ENCODE measurements at regions not wholly inside any gene's neighbourhood (a gene's known extent, or its start where the extent isn't known, plus 50 kb on each side); places are given as distances from the start of the nearest gene placed in this dataset.
"Not testable (repeated sequence)": the region's sequence is repeated elsewhere in the genome, so short reads cannot be mapped to it uniquely, and the experiment has no call there.

GRCh38 chr5:92265804-92266203 is 882.7 kb upstream of the ARRDC3 start:
- no peak for DNase-seq (ENCODE audit: low read depth, low spot score)
- H3K4me3 ChIP-seq (ENCODE audit: low read depth, low read length): no peak overlapping the region
- in situ Hi-C loops (cut with HindIII; ENCODE audit: low sequenced_read_pairs): no loop called here
- no peak for TF ChIP-seq CTCF (IDR thresholded peaks at IDR 0.05; ENCODE audit: low read depth, low read length)

- in situ Hi-C loops (cut with HindIII; ENCODE audit: low sequenced_read_pairs); DNase-seq (ENCODE audit: low read depth, low spot score); H3K4me3 ChIP-seq (ENCODE audit: low read depth, low read length): not testable (repeated sequence)
Observed at GRCh38 chr5:92255605-92256004, 872.5 kb upstream of the ARRDC3 start.

- TF ChIP-seq CTCF (IDR thresholded peaks at IDR 0.05; ENCODE audit: low read depth, low read length): no peak
- H3K4me3 ChIP-seq (ENCODE audit: low read depth, low read length): no peak overlapping the region
- no peak for DNase-seq (ENCODE audit: low read depth, low spot score)
- in situ Hi-C loops (cut with HindIII; ENCODE audit: low sequenced_read_pairs): no loop called here
Observed at GRCh38 chr5:92248518-92248917, 865.4 kb upstream of the ARRDC3 start.

GRCh38 chr5:92242170-92242569 is 859.1 kb upstream of the ARRDC3 start:
- in situ Hi-C loops (cut with HindIII; ENCODE audit: low sequenced_read_pairs): no loop called here
- TF ChIP-seq CTCF (IDR thresholded peaks at IDR 0.05; ENCODE audit: low read depth, low read length): no peak
- H3K4me3 ChIP-seq (ENCODE audit: low read depth, low read length): no peak overlapping the region
- DNase-seq (ENCODE audit: low read depth, low spot score): no peak

GRCh38 chr5:92237896-92238295 is 854.8 kb upstream of the ARRDC3 start:
- no peak for TF ChIP-seq CTCF (IDR thresholded peaks at IDR 0.05; ENCODE audit: low read depth, low read length)
- no peak overlapping the region for H3K4me3 ChIP-seq (ENCODE audit: low read depth, low read length)
- no peak for DNase-seq (ENCODE audit: low read depth, low spot score)
- in situ Hi-C loops (cut with HindIII; ENCODE audit: low sequenced_read_pairs): no loop called here

GRCh38 chr5:92222449-92222848 is 839.3 kb upstream of the ARRDC3 start:
- in situ Hi-C loops (cut with HindIII; ENCODE audit: low sequenced_read_pairs): no loop called here
- no peak overlapping the region for H3K4me3 ChIP-seq (ENCODE audit: low read depth, low read length)
- DNase-seq (ENCODE audit: low read depth, low spot score): peak; percentile 6
- peak; percentile 37 for TF ChIP-seq CTCF (IDR thresholded peaks at IDR 0.05; ENCODE audit: low read depth, low read length)

GRCh38 chr5:92216852-92217251 is 833.7 kb upstream of the ARRDC3 start:
- in situ Hi-C loops (cut with HindIII; ENCODE audit: low sequenced_read_pairs); DNase-seq (ENCODE audit: low read depth, low spot score); H3K4me3 ChIP-seq (ENCODE audit: low read depth, low read length): not testable (repeated sequence)

- no peak overlapping the region for H3K4me3 ChIP-seq (ENCODE audit: low read depth, low read length)
- DNase-seq (ENCODE audit: low read depth, low spot score): no peak
- TF ChIP-seq CTCF (IDR thresholded peaks at IDR 0.05; ENCODE audit: low read depth, low read length): no peak
- in situ Hi-C loops (cut with HindIII; ENCODE audit: low sequenced_read_pairs): no loop called here
Observed at GRCh38 chr5:92215116-92215515, 832.0 kb upstream of the ARRDC3 start.
